Ureter (tissue), 1 donor: ENCODE measurements at regions not wholly inside any gene's neighbourhood (a gene's known extent, or its start where the extent isn't known, plus 50 kb on each side); places are given as distances from the start of the nearest gene placed in this dataset.
A peak's percentile ranks its signal among the peaks of the same experiment; 100 is the strongest.
"Not testable (repeated sequence)": the region's sequence is repeated elsewhere in the genome, so short reads cannot be mapped to it uniquely, and the experiment has no call there.

ENCODE experiments used
- DNase-seq: peaks from one replicate; pipeline ENCODE4 v3.0.0-alpha.2; 2020; ENCODE audit warnings: low spot score
- donor health status: DM: yes; HTN: yes; CAD: no.

DNA sequence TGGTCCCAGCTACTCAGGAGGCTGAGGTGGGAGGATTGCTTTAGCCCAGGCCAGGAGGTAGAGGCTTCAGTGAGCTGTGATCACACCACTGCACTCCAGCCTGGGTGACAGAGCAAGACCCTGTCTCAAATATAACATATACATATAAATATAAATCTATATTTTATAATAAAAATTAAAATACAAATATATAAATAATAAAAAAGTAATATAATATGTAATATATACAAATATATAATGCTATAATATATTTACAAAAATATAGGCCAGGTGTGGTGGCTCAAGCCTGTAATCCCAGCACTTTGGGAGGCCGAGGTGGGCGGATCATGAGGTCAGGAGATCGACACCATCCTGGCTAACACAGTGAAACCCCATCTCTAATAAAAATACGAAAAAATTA, 131.4 kb downstream of the MFAP3L start:
- DNase-seq: not testable (repeated sequence)

DNA sequence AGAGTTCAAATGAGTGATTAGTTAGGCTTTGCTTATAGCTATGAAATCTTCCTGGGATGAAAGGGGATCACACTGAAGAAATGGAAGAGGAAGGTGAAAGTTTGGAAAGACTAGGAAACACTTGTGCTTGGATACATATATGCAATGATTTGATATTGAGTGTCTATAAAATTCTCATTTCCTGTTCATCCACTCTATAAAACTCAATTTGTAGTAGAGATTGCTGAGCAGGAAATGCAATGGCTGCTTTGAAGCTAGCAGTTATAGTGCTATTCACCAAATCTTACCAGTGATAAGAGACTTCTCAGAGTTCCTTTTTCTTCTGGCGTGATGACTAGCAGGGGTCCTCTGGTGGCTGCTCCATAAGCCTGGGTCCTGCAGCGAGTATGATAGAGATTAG, 128.1 kb upstream of the HPF1 start:
- DNase-seq: no peak

DNA sequence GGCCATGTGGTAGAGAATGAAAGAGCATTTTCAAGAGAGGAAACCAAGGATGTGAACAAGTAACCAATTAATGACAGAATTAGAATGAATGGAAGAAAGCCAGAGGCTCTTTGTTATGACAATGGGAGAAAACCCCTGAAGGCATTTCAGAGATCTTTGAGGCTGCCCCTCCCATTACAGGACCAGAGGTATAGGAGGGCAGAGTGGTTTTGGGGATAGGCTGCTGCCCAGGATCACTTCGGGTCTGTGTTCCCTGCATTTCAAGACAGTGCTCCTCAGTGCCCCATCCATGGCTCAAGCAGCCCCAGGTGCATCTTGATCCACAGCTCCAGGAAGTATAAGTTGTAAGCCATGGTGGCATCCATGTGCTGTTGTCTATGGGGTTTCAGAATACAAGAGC, 124.0 kb upstream of the HPF1 start:
- DNase-seq: no peak

DNA sequence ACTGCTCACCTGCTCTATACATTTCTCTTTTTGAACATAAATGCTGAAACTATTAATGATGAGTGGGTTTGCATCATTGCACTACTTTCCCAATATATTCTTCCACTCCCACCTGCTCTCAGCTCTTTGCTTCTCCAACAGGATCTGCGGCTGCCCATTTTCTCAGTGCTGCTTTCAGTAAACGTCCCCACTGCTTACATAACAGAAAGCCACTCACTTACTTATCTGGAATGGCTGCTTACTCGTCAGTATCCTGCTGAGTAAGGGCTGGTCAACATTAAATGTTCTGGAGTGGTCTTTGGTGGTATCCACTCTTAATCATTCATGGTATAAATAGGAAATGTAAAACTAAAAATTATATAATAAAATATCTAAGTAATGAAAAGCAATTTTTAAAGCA, 112.8 kb upstream of the HPF1 start:
- no peak for DNase-seq

DNA sequence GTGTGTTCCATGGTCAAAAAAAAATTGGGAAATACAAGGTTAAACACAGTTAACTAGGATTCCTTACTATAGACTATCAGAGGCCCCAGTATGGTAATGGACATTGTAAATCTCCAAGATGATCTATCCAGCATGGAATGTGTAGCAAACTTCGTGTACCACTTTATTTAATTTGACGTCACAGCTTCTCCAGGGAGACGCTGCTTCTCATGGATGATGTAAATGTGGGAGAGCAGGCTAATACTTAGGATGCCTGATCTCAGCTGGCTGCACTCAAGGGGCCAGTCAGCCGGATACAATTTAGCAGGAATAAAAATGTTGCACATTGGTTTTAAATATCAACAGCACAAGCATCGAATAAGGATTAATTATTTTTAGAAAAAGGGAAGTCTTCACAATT, 111.7 kb upstream of the HPF1 start:
- DNase-seq: no peak

DNA sequence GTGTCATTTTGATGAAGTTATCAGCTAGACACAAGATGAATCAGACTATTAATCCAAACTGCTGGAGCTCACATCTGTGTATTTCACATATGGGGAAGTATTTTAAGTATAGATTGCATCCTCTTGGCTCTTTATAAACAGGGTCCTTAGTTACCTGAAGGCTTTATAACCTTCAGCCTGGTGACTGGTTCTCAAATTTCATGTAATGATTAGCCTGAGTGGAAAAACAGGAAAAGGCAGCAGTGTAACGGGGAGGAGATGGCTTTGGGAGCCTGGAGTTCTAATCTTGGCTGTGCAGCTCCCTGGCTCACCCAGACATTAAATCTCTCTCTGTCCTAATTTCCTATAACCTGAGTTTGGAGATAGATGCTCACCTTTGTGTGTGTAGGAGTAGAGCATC, 103.8 kb upstream of the HPF1 start:
- no peak for DNase-seq

DNA sequence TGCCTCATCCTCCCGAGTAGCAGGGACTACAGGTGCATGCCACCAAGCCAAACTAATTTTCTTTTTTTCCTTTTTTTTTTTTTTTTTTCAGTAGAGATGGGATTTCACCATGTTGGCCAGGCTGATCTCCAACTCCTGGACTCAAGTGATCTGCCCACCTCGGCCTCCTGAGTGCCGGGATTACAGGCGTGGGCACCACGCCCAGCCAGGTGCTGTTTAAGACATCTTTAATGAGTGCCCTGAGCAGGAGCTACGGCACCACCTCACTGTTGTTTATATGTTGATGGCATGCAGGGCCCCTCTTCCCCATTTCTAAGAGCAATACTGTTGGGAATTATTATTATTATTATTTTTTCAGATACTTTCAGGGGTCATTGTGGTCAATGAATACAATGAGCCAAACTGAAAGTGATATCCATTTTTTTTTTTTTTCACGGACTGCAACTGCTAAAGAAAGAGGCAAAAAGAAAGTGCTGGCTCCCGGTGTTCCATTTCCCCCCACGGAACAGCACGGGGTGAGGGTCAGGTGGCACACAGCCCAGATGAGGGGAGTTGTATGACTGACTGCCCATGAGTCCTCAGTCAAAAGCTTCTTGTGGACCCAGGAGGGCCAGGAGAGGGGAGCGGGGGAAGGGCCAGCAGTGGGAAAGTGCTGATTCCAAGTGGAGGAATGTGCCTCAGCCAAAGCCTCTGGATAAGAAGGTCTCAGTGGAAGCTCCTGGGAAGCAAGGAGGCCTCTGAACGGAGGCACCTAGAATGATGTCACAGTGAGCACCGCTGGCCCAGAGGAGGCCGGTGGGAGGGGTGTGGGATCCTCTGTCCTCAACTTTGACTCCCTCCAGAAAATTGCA, 101.8 kb upstream of the HPF1 start:
- no peak for DNase-seq

DNA sequence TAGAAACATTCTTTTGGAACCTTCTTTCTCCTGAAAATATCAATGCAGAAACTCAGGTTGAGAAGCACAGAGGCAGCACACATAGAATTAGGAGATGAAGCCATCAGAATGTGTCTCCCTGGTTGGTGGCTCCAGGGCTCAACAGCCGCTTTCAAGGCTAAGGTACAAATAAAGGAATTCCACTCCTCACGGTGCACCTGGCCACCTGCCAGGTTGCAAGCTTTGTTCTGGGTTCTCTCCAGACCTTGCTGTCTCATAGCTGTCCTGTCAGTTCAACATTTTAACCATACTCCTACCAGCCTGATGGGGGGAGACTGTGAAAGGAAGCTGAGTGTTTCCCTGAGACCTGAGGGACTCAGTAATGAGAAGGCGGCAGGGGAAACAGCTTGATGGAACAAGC, 96.3 kb upstream of the HPF1 start:
- no peak for DNase-seq

DNA sequence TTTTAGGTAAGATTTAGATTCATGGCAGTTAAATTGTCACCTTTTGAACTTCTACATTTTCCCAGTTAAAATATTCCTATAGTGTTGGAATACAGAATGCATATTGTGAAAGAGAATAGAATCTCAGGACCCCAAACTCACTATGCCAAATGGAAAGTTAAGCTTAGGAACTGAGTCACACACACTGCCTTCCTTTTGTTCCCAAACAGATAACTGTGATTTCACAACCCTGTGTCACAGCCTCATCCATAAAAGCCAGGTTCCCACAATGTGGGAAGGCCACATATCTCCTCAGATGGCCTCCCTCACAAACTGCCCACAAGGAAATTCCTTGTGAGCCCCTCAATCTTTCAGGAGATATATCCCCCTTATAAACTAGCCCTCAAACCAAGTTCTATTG, 94.7 kb upstream of the HPF1 start:
- no peak for DNase-seq

DNA sequence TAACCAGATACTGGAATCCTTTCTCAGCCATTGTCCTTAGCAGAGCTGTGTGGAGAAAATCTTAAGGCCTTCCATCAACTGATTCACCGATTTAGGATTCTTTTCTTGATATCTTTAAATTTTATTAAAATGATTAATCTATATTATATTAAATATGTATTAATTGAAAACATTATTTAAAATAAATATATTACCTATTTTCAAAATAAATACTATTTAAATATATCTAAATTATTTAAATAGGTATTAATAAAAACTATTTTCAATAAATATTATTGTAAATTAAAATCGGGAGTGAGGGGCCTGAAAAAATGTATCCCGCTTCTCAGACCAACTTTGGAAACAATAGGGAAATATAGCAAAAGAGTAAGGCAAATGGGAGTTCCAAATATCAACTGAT, 94.0 kb upstream of the HPF1 start:
- no peak for DNase-seq

DNA sequence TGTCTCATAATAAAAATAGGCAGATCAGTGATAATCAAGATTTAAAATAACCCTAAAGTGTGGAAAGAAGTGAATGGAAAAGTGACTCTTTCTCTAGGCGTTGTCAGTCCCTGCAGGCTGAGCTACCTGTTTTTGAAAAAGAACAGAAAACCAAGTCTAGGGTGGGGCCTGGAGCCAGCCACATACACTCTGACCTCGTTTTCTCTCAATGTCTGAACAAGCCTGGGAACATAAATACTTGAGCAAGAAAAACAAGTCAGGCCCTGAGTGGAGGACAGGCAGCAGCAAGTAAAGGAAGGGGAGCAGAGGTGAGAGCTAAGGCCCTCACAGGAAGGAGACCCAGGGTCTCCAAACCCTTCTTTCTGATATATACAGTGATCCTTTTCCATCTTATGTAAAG, 91.7 kb upstream of the HPF1 start:
- DNase-seq: peak; percentile 70

DNA sequence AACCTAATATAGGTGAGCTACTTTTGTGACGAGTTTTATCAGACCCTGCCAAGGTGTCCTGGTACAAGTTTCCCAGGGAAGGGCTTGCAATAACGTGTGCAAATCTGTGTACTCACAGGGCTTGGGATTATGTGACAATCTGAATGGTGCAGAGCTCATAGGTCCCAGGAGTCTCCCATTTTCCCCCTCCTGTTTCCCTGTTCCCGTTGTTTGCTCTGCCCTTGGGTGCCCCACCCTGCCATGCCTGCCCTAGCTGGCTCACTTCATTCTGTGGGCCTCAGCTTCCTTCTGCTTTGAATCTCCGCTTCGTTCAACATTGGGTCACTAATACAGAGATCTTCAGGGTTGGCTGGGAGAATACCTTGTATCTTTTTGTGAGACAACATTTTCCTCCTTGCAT, 90.3 kb upstream of the HPF1 start:
- no peak for DNase-seq

DNA sequence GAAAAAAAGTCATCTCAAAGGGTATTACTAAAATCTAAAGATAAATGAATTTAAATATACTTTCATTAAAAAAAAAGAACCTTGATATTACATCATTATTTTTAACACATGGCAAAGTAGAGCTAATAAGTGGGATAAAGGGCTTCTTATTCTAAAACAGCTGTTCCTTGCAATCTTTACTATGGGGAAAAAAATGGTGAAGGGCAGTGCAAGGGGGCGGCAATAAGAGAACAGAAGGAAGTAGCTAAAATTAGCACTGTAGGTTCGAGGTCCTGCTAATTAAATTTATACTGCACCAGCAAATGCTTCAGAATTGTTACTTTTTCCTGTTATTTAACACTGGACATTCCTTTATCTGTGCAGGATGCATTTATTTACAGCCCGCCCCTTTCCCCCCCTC, 89.4 kb upstream of the HPF1 start:
- no peak for DNase-seq

DNA sequence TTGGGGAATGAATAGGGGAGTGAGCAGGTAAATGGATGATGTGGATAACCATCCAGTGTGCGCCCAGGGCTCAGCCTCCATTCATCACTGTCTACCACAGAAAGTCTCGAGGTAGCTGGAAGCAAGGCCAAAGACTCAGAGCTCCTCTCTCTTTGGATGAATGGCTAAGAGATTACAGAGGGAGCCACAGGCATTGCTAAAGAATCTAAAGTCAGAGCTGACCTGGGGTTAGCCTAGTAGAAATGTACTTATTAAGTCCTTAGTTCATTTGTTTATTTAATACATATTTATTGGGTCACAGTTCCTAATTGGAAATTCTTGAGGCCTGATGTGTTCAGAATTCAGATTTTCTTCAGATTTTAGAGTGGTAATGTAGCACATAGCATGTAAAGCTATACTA, 88.7 kb upstream of the HPF1 start:
- DNase-seq: no peak

DNA sequence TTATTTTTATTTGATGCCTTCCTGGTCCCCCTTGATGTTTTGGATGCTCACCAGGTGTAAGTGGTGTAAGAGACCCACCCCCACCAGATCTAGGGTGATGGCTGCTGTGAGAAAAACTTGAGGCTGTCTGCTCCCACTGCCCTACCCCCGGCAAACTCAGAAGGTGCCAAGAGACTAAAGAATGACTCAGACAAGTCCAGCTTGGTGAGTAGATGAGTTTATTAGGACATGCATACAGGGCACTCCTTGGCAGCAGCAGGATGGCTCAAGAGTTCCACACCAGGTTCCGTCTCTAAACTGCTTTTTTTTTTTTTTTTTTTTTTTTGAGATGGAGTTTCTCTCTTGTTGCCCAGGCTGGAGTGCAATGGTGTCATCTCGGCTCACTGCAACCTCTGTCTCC, 84.0 kb upstream of the HPF1 start:
- DNase-seq: no peak

DNA sequence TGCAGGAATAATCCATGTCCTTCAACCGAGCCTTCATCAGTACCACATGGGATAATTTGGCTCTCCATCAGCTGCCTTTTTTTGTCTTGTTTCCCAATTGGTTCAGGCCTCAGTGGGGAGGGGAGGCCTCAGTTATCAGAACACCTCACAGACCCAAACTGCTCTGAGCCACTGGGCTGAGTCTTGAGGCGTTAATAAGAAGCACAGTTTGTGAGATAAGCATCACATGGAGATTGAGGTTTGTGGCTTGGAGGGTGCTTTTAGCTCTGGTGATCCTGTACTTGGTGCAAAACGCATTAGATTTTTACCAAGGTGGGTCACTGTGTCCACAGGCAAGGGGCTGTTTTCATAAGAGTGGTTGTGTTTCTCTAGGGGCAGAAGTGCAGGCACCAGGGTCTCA, 82.8 kb upstream of the HPF1 start:
- DNase-seq: no peak

DNA sequence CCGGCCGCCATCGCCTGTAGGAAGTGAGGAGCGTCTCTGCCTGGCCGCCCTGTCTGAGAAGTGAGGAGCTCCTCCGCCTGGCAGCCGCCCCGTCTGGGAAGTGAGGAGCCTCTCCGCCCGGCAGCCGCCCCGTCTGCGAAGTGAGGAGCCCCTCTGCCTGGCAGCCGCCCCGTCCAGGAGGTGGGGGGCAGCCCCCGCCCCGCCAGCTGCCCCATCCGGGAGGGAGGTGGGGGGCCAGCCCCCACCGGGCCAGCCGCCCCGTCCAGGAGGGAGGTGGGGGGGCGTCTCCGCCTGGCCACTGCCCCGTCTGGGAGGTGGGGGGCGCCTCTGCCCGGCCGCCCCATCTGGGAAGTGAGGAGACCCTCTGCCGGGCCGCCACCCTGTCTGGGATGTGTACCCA, 70.6 kb upstream of the HPF1 start:
- DNase-seq: not testable (repeated sequence)

DNA sequence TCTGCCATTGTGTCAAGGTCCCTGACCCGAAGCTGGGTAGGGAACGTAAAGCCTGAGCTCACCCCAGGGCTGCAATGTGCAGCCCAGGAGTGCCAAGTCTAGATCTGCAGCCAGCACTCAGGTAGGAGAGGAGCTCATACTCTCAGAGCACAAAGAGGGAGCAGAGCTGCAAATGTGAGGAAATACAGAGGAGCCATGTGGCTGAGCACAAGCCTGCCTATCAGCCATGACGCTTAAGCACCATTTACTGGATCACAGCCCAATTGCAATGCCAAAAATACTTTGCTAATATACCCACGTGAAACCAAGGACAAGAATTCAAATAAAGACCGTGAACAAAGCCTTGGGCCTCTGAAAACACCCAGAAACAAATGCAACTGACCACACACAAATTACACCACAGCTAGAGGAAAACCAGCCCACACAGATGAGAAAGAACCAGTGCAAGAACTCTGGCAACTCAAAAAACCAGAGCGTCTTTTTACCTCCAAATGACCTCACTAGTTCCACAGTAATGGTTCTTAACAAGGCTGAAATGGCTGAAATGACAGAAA, 69.0 kb upstream of the HPF1 start:
- no peak for DNase-seq

DNA sequence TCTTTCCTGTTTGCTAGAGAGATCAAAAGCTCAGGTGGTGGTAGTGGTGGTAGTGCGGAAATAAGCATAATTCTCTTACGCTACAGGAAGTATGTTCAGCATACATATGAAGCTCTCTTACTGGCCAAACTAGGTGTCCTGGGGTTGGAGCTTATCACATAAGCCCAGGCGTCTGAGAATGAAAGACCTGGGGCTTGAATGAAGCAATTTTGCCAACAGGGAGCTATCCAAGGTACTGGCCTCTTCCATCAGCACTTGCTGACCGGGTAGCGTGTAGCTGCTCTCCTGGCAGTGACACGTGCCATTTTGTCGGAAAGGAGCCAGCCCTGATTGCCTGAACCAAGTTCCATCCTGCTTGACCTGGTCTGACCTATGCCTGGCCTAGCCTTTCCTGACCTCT, 65.9 kb upstream of the HPF1 start:
- peak; percentile 55 for DNase-seq

DNA sequence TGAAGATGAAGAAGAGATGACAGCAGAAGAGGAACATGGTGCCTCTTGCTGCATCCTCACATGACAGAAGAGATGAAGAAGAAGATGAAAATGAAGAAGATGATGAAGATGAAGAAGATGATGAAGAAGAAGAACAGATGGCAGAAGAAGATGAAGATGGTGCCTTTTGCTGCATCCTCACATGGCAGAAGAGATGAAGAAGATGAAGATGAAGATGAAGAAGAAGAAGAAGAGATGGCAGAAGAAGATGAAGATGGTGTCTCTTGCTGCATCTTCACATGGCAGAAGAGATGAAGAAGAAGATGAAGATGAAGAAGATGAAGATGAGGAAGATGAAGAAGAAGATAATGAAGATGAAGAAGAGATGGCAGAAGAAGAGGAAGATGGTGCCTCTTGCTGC, 63.7 kb upstream of the HPF1 start:
- no peak for DNase-seq

DNA sequence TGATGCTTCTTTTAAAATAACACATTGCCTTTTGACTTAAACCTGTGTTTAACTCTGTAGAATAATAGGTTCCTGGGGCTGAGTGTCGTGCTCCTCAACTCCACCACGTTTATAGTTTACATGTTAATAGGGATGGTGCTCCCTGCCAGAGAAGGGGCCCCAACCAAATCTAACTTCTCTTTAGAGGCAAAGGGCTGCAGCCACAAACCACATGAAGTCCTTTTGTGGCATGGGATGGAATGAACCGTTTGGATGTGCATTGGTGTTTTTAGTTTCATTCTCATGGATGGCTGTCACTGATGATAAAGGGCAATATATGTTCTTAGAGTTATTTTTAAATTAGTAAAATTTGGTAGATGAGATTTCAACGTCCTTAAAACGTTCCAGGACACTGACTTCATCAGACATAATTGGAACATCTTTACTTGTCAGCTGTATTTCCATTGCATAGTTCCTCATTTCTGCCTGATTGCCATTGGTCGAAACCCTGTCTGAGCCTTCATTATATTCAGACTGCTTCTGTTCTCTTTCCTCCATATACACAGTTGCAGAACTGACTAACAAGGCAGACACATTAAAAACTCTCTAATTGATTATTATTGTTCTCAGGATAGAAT, 60.4 kb upstream of the HPF1 start:
- DNase-seq: no peak

DNA sequence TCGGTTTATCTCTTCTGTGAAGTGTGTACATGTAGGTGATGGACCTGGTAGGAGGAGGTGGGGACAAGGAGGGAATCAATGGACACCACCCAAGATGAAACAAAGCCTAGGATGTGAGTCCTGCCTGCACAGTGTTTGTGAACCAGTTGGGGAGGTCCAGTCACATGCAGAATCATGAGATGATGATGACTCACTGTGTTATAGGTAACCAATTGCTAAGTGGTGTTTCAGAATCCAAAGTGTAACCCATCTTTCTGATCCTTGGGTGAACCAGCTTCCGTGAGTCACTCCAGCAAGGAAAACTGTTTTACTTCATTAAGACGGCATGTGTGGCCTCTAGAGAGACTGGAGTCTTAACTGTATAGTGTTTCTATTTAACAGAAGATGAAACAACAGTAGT, 57.9 kb upstream of the HPF1 start:
- DNase-seq: no peak

DNA sequence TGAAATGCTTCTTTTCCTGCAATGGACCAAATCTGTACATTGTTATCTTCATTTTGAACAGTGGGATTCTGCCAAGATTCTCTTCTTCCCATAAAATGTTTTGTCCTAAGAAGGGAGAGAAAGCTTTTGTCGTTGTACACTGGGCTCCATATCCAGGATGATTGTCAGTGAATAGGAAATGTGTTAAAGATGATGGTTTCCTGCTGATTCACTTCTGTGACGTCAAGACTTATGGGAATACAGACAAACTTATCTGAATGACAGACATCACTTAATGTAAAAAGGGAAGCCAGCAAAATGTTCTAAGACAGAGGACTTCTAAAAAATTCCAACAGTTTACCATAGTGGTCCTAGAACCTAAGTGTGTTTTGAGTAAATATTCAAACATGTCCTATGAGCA, 53.7 kb upstream of the HPF1 start:
- no peak for DNase-seq
